Amygdala (tissue), 56 donors: ENCODE measurements at regions not wholly inside any gene's neighbourhood (a gene's known extent, or its start where the extent isn't known, plus 50 kb on each side); places are given as distances from the start of the nearest gene placed in this dataset.
"Not testable (repeated sequence)": the region's sequence is repeated elsewhere in the genome, so short reads cannot be mapped to it uniquely, and the experiment has no call there.

ENCODE experiments used
- DNase-seq, 56 donors: peaks; one replicate each; lab custom pipeline; 2025; lab: John Stamatoyannopoulos, UW

DNA sequence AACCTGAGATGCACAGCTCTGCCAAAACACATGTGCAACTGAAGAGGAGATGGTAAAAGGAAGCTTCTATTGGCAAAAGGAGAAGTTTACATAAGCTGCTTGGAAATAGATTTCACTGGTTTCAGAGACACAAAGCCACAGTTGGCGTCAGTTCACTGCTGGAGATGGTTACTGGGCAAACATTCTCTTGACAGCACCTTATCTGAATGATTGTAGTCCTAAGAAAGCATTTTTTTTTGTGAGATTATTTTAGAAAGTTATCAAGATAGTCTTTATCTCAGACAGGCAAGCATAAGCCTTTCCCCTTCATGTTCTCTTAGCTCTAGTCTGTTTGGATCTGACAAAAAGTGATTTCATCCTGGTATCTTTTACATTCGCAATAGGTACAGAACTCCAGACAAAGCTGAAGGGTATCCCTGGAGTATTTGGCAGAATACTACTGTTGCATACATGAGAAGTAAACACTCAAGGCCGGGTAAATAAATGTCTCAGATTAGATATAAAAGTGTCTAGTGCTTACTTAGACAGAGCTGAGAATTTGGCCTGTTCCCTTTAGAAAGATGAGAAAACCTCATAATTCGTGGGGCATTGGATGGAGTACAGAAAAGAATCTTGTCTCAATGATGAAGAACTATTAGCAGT lies 1668.0 kb upstream of the NUDT12 start:
- no peak for DNase-seq

DNA sequence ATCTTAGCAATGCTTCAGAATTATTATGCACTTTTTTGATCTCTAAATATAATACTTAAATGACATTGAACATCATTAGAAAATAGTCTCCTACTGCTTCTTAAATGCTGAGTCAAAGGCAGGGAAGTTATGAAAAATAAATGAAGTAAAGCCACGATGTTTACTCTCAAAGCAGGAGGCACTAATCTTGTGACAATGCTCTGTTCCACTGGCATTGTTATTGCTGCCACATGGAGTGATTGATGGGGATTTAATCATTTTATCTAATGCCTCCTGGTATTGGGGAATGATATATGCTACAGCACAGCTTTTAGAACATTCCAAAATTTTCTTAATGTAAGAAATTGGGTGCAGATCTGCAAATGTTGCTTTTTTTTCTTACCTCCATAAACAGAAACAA lies 1655.4 kb upstream of the NUDT12 start:
- no peak for DNase-seq

DNA sequence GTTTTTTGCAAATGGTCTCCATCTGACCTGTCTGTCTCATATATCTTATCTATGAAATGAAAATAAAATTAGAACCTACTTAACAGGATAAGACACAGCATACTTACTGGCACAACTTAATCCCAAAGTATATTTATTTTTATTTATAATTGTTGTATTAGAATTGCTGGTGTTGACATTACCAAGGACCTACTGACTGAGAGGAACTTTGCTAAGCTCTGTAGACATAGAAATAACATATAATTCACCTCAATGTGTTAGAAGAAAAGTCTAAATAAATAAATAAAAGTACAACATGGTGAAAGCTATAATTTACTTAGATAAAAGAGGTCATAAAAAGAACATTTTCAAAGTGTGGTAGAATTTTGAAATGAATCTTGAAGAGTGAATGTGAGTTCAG lies 1650.5 kb upstream of the NUDT12 start:
- no peak for DNase-seq

DNA sequence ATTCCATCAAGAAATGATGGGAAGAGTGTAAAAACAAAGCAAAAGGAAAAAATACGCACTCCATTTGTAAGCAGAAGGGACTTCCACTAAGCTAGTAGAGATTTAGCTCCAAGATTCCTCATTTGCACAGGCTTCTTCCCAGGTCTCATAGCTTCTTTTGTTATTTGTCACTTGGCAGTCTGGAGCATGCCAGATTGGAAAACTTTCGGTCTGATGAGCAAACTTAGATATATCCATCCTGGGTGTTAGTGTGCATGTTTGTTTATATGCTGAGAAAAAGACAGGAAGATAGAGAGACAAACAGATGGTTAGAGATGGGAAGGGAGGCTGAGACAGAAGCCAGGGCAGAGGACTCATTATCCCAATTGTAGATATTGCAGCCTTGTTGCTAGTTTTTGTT lies 1644.5 kb upstream of the NUDT12 start:
- no peak for DNase-seq

DNA sequence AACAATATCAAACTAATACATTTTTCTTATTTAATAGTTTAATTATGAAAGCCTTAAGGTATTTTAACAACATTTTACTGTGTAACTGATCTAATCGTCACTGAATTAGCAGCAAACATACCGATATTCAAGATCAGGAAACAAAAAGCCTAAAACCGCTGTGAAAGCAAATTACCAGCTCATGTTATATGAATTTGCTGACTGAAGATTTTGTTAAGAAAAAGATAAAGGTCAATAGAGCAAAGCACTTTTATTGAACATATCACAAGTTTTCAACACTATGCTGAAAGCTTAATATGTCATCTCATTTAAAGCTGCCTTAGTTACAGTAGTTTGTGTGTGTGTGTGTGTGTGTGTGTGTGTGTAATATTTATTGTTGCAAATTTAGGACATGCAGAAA lies 1634.9 kb upstream of the NUDT12 start:
- no peak for DNase-seq

DNA sequence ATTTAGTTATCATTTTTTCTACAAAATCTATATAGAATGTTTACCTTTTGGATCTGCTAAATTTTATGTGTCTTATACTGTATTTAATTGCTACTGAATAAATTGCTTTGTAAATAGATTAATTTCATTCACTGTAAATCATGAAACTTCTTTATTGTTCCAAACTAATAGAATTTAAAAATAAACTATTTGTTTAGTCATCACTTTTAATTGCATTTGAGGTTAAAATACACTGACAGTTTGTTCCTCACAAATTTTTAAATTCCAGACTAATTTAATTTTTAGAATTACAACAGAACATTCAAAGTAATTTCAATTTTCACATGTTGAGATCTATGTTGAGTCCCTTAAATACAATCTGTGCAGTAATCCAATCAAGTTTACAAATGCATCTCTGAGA lies 1633.2 kb upstream of the NUDT12 start:
- no peak for DNase-seq

DNA sequence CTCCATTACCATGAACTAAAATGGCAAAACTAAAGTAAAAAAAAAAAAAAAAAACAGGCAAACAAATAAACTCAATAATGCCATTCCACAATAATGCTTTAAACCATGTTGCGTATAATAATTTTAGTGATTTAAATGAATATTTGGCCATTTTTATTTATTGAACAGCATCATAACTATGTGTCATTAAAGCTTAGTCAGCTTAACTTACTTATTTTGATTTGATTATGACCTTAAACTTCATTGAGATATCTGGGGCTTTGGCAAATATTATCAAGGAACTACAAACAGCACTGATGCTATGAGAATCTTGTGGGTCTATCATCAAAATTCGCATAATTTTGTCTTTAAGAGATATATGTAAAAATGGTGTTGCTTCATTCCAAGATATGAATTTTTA lies 1610.3 kb upstream of the NUDT12 start:
- DNase-seq: no peak

DNA sequence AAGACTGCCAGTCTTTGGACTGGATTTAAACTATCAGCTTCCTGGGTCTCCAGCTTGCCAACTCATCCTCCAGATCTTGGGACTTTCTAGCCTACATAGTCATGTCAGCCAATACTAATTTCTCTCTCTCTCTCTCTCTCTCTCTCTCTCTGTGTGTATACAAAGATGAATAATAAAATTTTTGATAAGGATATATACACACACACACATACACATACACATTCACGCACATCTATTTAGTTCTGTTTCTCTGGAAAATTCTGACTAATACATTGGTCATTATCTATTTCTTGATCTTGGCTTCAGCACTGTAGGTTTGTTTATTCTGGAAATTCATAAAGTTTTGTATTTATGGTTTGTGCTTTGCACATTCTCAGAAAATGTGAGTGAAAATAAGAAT lies 1606.2 kb upstream of the NUDT12 start:
- DNase-seq: no peak

DNA sequence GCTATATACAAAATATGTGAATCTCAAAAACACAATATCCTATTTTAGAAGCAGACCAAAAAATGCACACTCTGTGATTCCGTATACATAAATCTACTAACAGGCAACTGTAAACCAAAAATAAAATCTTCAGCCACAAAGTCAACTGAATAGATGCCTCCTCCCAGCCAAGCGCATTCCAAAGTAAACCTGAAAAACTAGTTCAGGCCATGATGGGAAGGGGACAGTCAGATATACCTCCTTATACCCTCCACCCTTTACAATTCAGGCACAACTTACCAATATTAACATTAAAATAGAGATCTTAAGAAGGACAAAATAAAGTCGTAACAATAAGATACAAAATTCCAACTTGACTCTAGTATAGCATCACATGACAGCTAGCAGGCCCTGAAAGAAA lies 1604.5 kb upstream of the NUDT12 start:
- DNase-seq: no peak

DNA sequence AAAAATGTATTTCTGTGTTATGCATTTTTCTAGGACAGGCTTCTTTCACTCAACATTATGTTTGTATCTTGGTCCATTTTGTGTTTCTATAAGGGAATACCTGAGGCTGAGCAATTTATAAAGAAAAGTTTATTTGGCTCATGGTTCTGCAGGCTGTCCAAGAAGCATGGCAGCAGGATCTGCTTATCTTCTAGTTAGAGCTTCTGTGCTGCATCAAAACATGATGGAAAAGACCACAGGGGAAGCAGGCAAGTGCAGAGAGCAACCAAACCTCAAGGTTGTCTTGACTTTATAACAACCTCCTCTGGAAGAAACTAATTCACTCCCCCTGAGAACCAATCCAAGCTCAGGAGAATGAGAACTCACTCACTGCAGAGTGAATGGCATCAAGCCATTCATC lies 1601.0 kb upstream of the NUDT12 start:
- no peak for DNase-seq

DNA sequence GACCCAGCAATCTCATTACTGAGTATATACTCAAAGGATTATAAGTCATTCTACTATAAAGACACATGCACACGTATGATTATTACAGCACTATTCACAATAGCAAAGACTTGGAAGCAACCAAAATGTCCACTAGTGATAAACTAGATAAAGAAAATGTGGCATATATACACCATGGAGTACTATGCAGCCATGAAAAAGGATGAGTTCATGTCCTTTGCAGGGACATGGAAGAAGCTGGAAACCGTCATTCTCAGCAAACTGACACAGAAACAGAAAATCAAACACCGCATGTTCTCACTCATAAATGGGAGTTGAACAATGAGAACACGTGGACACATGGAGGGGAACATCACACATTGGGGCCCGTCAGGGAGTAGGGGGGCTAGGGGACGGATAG lies 1600.0 kb upstream of the NUDT12 start:
- not testable (repeated sequence) for DNase-seq

DNA sequence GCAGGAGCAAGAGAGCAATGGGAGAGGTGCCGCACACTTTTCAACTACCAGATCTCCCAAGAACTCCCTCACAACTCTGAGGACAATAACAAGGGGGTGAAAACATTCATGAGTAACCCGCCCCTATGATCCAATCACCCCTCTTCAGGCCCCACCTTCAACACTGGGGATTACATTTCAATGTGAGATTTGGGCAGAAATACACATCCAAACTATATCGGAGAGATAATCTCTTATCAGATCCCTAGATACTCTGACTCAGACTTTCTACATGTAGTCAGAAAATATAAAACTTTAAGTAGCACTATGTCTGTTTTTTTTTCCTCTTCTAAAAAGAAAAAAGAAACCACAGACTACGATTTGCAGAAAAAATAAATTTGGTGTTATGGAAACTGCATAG lies 1595.9 kb upstream of the NUDT12 start:
- no peak for DNase-seq

DNA sequence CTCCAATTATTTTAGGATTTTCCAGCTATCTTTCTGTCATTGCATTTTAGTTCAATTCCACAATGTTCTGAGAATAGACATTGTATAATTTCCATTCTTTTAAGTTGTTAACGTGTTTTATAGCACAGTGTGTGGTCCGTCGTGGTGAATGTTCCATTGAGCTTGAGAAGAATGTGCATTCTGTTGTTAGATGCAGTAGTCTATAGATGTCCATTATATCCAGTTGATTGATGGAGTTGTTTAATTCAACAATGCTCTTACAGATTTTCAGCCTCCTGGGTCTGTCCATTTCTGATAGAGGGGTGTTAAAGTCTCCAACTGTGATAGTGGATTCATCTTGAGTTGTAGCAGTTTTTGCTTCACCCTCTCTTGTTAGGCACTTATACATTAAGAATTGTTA lies 1587.7 kb upstream of the NUDT12 start:
- no peak for DNase-seq

DNA sequence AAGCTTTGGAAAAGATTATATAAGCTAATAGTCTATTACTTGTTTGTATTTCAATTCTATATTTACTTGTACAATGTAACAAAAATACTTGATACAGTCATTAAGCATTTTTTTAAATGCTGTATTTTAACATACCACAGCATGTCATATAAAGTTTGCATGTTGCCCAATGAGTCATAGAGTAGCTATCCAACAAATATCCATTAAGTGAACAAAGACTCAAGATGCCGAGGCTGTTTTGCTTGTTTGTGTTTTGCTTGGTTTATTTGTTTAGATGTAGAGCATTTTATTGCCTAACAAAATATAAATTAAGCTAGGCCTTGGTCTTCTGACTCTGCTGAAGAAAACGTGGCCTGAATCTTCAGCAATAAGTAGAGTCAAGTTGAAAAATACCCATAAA lies 1584.3 kb upstream of the NUDT12 start:
- no peak for DNase-seq

DNA sequence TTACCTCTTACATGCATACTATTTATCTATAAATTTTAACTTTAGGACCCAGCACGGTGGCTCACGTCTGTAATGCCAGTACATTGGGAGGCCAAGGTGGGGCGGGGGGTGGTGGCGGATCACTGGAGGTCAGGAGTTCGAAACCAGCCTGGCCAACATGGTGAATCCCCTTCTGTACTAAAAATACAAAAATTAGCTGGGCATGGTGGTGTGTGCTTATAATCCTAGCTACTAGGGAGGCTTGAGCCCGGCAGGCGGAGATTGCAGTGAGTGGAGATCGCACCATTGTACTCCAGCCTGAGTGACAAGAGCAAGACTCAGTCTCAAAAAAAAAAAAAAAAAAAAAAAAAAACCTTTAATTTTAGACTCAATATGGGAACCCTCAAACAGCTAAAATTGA lies 1582.6 kb upstream of the NUDT12 start:
- DNase-seq: no peak

DNA sequence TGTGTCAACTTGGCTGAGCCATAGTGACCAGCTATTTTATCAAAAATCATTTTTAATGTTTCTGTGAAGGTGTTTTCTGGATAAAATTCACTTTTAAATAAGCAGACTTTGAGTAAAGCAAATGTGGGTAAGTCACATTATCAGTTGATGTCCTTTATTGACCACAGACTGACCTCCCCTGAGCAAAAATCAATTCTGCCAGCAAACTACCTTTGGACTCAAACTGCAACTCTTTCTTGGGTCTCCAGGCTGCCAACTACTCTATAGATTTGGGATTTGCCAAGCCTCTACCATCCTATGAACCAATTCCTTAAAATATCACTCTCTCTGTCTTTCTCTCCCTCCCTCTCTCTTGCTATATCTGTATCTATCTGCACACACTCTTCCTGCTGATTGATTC lies 1571.7 kb upstream of the NUDT12 start:
- DNase-seq: no peak

DNA sequence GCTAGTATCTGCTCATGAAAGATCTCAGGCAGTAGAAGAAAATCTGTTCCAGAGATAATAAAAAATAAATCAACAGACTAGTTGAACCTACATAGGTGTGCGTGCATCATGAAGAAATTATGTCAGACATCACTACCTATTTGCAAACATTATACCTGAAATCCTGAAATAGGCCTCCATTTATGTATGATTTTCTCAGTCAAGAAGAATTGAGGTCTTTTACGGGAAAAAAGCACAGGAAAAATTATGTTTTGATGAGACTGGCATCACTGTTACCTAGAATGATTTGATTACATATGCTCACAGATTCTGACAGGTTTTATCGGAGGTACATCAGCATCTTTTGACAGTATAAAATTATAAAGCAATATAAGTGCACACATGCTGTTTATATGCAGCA lies 1570.5 kb upstream of the NUDT12 start:
- DNase-seq: no peak

DNA sequence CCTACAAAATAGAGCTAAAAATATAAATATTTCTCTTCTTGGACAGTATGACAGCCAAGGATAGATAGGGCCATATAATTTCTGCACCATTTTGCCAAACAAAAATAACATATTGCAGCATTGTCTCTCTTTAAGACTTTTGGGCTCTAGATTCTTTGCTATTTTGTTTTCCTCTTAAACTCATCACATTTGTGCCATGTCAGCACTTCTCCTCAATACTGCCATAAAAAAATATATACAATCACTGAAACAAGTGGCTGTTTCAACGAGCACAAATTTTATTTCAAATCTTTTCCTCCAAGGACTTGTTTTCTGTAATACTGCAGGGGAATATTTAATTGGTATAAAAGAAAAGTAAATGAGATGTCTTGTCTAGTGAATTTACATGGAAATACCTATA lies 1570.0 kb upstream of the NUDT12 start:
- DNase-seq: no peak

DNA sequence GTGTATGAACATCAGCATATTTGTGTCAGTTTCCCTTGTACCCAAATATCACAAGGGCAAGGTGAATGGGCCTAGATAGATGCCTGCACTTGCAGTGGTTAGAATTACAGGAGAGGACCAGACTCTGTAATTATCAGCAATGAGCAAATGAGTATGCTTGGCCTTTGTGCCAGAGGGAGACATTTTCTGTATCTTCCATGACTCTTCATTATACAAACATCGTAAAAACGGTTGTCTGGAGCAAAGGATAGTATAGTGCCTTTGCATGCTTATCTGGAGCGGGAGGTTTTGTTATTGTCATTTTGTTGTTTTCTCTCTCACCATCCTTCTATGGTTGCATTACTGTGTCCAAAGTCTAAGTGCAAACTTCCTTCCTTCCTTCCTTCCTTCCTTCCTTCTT lies 1568.5 kb upstream of the NUDT12 start:
- no peak for DNase-seq

DNA sequence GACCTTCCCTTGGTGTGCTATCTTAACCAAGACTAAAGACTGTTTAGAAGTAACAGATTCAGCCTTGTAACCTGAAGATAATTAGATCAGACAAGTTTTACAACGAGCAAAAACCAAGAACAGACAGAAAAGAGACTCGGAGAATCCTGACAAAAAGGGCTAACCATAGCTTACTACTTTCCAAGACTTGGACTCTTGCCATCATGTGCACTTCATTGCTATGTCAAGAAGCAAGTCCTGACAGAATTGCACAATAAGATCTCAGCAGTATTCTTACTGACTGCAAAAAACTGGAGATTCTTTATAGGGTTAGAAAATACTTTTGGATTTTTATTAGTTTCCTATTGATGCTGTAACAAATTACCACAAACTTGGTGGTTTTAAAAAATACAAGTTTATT lies 1539.0 kb upstream of the NUDT12 start:
- DNase-seq: no peak

DNA sequence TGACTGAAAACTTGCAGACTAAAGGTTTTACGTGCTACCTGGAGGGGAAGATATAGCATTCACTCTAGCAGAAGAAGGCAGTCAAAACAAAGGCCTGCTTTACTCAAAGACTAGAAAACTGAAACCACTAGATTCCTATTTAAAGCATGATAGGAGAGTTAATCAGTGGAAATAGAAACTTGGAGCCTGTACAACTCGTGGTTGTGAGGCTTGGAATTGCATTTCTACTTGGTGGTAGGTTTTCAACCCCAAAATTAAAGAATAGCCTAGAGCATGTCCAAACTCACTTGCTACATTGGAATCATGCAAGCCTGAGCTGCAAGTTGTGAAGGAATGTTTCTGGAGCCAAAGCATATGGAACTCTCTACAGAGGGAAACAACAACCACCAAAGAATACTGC lies 1526.4 kb upstream of the NUDT12 start:
- DNase-seq: no peak

DNA sequence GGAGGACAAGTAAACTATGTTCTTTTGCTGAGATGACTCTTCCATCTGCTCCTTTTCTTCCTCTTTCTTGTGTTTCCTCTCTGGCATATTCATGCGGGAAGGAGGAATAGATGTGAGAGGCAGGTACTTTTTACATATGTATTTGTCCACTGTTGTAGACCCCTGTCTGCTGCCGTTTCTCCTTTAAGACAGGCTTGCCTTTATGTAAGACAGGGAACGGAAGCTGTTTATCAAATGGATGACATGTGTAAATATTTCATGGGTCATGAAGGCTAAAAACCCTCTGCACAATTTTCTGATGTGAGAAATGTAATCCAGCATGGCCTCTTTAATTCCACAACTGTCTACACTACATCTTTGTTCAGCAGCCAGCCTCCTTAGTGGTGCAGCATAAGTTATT lies 1525.5 kb upstream of the NUDT12 start:
- DNase-seq: no peak

DNA sequence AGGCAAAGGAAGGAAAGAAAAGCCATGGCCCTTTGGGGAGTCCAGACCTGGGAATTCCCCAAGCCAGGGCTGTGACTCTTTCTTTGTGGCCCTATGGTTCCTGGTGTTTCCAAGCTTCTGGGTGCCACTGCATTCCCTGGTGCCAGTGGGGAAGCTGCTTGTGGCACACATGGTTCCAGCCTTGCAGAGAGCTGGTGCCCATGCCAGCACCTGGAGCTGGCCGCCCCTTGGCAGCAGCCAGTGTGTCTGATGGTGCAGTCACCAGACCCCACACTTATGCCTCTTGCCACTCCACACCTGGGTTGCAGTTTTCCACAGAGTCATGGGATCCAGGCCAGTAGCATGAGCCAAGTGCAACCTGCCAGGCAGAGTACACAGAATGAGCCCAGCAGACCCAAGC lies 1495.3 kb upstream of the NUDT12 start:
- DNase-seq: no peak
